ENCODE measurements at regions not wholly inside any gene's neighbourhood (a gene's known extent, or its start where the extent isn't known, plus 50 kb on each side); places are given as distances from the start of the nearest gene placed in this dataset.

DNA sequence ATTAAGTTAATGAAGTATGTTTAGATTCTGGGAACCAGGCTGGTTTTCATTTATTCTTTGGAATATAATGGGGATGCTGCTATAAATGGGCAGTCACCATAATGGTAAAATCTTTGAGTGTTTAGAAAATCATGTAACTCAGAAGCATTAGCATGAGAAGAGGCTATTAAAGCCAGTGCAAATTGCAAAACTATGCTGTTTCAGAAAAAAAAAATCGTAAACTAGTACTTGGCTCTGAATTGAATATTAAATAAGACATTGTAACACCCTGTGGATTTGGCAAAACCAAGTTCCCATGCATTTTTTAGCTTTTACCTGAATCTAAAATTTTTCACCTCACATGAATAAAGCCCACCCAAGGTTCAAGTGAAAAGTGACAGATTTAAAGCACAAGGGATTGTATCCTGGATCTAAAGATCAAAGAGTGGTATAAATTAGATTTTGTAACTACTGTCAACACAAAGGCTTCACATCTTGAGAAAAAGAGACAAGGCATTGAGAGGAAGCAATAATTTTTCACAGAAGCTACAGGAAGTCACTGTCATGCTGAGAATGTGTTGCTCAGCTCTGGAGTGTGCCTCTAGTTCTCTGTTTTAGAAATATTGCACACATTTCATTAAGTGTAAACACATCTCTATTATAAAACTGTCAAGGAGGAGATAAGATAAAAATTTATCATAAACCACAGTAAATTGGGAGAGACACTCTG, 142.2 kb downstream of the ABCA8 start:
- no peak for TF ChIP-seq CTCF (IDR thresholded peaks at IDR 0.05; ENCODE audit: insufficient read depth, low read length, poor library complexity, severe bottlenecking)
- H3K27me3 ChIP-seq (ENCODE audit: control insufficient read depth, insufficient read depth, low read length), result no peaks in the 10 kb centered on the region
- no peak overlapping the region for H3K4me3 ChIP-seq (ENCODE audit: low read depth, low read length)

GRCh38 chr17:68809148-68809547, 146.0 kb downstream of the ABCA8 start:
- H3K27me3 ChIP-seq (ENCODE audit: control insufficient read depth, insufficient read depth, low read length), result no peaks in the 10 kb centered on the region
- TF ChIP-seq CTCF (IDR thresholded peaks at IDR 0.05; ENCODE audit: insufficient read depth, low read length, poor library complexity, severe bottlenecking), result no peak
- no peak for DNase-seq (ENCODE audit: low read depth)
- H3K36me3 ChIP-seq (ENCODE audit: control insufficient read depth, insufficient read depth, low read length), result no peaks in the 10 kb centered on the region
- no peak overlapping the region for H3K4me3 ChIP-seq (ENCODE audit: low read depth, low read length)

More for the DNA sequence above, 142.2 kb downstream of the ABCA8 start:
- no peaks in the 10 kb centered on the region for H3K36me3 ChIP-seq (ENCODE audit: control insufficient read depth, insufficient read depth, low read length)
- no peak for DNase-seq (ENCODE audit: low read depth)

DNA sequence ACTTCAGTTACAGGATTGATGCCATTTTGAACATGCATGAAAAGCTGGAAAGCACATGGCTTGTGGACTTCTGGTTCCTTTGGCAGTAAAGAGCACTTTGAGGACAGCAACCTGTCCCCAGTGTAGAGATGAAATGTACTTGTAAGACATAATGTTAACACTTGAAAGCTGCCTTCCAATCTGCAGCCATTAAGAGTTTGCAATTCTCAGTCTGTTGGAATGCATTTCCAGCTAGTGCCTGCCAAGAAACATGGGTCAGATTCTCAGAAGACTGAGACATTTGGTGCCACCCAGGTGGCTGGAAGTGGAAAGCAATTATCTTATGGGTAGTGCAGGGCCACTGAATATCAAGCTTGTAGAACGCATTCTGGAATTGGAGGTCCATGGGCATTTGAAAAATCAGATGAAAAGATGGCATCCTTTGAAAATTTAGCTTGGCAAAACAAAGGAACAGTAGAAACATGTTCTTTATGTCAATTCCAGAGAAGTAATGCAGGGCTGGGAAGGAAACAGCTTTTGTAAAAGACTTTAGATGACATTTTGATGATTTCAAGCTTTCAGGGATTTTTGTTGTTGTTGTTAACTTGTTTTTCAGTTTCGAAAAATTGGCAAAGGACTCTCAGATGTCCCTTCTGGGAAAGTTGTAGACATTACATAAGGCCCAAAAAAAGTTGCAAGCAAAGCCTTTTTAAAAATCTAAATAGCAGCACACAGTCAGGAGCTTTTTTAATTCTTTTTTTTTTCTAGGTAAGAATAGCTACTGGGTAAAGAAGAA, 147.0 kb downstream of the ABCA8 start:
- Histone ChIP-seq H3K4me3 (ENCODE audit: low read depth, low read length) (no peak overlapping the region), H3K27me3 (ENCODE audit: control insufficient read depth, insufficient read depth, low read length) (no peaks in the 10 kb centered on the region), H3K36me3 (ENCODE audit: control insufficient read depth, insufficient read depth, low read length) (no peaks in the 10 kb centered on the region)
- TF ChIP-seq CTCF (IDR thresholded peaks at IDR 0.05; ENCODE audit: insufficient read depth, low read length, poor library complexity, severe bottlenecking), result no peak
- DNase-seq (ENCODE audit: low read depth), result no peak

DNA sequence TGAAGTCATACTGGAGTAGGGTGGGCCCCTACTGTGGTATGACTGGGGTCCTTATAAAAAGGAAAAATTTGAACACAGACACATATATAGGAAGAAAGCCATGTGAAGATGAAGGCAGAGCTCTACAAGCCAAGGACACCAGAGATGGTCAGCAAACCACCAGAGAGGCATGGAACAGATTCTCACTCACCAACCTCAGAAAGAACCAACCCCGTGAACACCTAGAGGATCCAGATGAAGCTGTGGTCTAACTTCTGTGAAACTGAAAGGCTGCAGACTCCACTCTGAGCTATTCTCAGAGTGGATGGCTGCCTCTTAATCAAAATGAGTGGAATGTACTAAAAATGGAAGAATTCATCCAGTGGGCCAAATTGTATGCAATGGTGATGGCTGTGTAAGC, 149.6 kb downstream of the ABCA8 start:
- Histone ChIP-seq H3K4me3 (ENCODE audit: low read depth, low read length) (no peak overlapping the region), H3K27me3 (ENCODE audit: control insufficient read depth, insufficient read depth, low read length) (no peaks in the 10 kb centered on the region), H3K36me3 (ENCODE audit: control insufficient read depth, insufficient read depth, low read length) (no peaks in the 10 kb centered on the region)
- DNase-seq (ENCODE audit: low read depth), result no peak
- TF ChIP-seq CTCF (IDR thresholded peaks at IDR 0.05; ENCODE audit: insufficient read depth, low read length, poor library complexity, severe bottlenecking), result no peak

GRCh38 chr17:68804777-68805520, 150.2 kb downstream of the ABCA8 start:
- no peaks in the 10 kb centered on the region for H3K36me3 ChIP-seq (ENCODE audit: control insufficient read depth, insufficient read depth, low read length)
- H3K4me3 ChIP-seq (ENCODE audit: low read depth, low read length), result no peak overlapping the region
- no peak for DNase-seq (ENCODE audit: low read depth)
- TF ChIP-seq CTCF (IDR thresholded peaks at IDR 0.05; ENCODE audit: insufficient read depth, low read length, poor library complexity, severe bottlenecking), result no peak
- no peaks in the 10 kb centered on the region for H3K27me3 ChIP-seq (ENCODE audit: control insufficient read depth, insufficient read depth, low read length)

All from kidney epithelial cell (primary cell).